ENCODE measurements at regions not wholly inside any gene's neighbourhood (a gene's known extent, or its start where the extent isn't known, plus 50 kb on each side); places are given as distances from the start of the nearest gene placed in this dataset.

GRCh38 chr4:52371841-52372240 lies 287.3 kb downstream of the USP46 start (continued):
- TF ChIP-seq, protein P1, sequence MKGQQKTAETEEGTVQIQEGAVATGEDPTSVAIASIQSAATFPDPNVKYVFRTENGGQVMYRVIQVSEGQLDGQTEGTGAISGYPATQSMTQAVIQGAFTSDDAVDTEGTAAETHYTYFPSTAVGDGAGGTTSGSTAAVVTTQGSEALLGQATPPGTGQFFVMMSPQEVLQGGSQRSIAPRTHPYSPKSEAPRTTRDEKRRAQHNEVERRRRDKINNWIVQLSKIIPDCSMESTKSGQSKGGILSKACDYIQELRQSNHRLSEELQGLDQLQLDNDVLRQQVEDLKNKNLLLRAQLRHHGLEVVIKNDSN (CRISPR knock-in tag; IDR thresholded peaks at IDR 0.05), result no peak
- TF ChIP-seq NR3C1 (CRISPR knock-in tag; conservative IDR thresholded peaks at IDR 0.05; ENCODE audit: low read depth), result no peak
- no peak for TF ChIP-seq HMGXB4 (CRISPR knock-in tag; IDR thresholded peaks at IDR 0.05)
- TF ChIP-seq GABPB1 (CRISPR knock-in tag; IDR thresholded peaks at IDR 0.05), result no peak

GRCh38 chr4:52372269-52372668 lies 286.8 kb downstream of the USP46 start:
- no peaks in the 10 kb centered on the region for H3K27me3 Mint-ChIP-seq (ENCODE audit: low read depth)
- H3K9me3 Mint-ChIP-seq, result no peaks in the 10 kb centered on the region
- POLR2A ChIA-PET, result no interaction called here
- TF ChIP-seq, protein P2, sequence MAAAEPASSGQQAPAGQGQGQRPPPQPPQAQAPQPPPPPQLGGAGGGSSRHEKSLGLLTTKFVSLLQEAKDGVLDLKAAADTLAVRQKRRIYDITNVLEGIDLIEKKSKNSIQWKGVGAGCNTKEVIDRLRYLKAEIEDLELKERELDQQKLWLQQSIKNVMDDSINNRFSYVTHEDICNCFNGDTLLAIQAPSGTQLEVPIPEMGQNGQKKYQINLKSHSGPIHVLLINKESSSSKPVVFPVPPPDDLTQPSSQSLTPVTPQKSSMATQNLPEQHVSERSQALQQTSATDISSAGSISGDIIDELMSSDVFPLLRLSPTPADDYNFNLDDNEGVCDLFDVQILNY (CRISPR knock-in tag; IDR thresholded peaks at IDR 0.05), result no peak
- TF ChIP-seq CREM (CRISPR knock-in tag; IDR thresholded peaks at IDR 0.05), result no peak
- no peak for TF ChIP-seq TEAD4 (CRISPR knock-in tag; IDR thresholded peaks at IDR 0.05)
- no peak for TF ChIP-seq USF2 (CRISPR knock-in tag; IDR thresholded peaks at IDR 0.05)
- no peak for TF ChIP-seq JAZF1 (CRISPR knock-in tag; IDR thresholded peaks at IDR 0.05)
- TF ChIP-seq SMAD3 (CRISPR knock-in tag; IDR thresholded peaks at IDR 0.05; ENCODE audit: borderline replicate concordance), result no peak
- no peak for TF ChIP-seq RELA (CRISPR knock-in tag; IDR thresholded peaks at IDR 0.05; ENCODE audit: borderline replicate concordance)
- TF ChIP-seq, protein P3, sequence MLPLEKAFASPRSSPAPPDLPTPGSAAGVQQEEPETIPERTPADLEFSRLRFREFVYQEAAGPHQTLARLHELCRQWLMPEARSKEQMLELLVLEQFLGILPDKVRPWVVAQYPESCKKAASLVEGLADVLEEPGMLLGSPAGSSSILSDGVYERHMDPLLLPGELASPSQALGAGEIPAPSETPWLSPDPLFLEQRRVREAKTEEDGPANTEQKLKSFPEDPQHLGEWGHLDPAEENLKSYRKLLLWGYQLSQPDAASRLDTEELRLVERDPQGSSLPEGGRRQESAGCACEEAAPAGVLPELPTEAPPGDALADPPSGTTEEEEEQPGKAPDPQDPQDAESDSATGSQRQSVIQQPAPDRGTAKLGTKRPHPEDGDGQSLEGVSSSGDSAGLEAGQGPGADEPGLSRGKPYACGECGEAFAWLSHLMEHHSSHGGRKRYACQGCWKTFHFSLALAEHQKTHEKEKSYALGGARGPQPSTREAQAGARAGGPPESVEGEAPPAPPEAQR (CRISPR knock-in tag; IDR thresholded peaks at IDR 0.05), result no peak
- no peak for TF ChIP-seq FOXK1 (CRISPR knock-in tag; IDR thresholded peaks at IDR 0.05)
- TF ChIP-seq, protein P4, sequence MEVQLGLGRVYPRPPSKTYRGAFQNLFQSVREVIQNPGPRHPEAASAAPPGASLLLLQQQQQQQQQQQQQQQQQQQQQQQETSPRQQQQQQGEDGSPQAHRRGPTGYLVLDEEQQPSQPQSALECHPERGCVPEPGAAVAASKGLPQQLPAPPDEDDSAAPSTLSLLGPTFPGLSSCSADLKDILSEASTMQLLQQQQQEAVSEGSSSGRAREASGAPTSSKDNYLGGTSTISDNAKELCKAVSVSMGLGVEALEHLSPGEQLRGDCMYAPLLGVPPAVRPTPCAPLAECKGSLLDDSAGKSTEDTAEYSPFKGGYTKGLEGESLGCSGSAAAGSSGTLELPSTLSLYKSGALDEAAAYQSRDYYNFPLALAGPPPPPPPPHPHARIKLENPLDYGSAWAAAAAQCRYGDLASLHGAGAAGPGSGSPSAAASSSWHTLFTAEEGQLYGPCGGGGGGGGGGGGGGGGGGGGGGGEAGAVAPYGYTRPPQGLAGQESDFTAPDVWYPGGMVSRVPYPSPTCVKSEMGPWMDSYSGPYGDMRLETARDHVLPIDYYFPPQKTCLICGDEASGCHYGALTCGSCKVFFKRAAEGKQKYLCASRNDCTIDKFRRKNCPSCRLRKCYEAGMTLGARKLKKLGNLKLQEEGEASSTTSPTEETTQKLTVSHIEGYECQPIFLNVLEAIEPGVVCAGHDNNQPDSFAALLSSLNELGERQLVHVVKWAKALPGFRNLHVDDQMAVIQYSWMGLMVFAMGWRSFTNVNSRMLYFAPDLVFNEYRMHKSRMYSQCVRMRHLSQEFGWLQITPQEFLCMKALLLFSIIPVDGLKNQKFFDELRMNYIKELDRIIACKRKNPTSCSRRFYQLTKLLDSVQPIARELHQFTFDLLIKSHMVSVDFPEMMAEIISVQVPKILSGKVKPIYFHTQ (CRISPR knock-in tag; IDR thresholded peaks at IDR 0.05), result no peak
- no peak for TF ChIP-seq GRHL2 (CRISPR knock-in tag; IDR thresholded peaks at IDR 0.05; ENCODE audit: insufficient replicate concordance, severe bottlenecking)
- TF ChIP-seq, protein P5, sequence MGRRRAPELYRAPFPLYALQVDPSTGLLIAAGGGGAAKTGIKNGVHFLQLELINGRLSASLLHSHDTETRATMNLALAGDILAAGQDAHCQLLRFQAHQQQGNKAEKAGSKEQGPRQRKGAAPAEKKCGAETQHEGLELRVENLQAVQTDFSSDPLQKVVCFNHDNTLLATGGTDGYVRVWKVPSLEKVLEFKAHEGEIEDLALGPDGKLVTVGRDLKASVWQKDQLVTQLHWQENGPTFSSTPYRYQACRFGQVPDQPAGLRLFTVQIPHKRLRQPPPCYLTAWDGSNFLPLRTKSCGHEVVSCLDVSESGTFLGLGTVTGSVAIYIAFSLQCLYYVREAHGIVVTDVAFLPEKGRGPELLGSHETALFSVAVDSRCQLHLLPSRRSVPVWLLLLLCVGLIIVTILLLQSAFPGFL (CRISPR knock-in tag; IDR thresholded peaks at IDR 0.05; ENCODE audit: borderline replicate concordance), result no peak
- TF ChIP-seq IRF2 (CRISPR knock-in tag; IDR thresholded peaks at IDR 0.05; ENCODE audit: borderline replicate concordance, low read depth), result no peak
- TF ChIP-seq IRF1 (CRISPR knock-in tag; IDR thresholded peaks at IDR 0.05), result no peak
- TF ChIP-seq ZNF512 (CRISPR knock-in tag; IDR thresholded peaks at IDR 0.05; ENCODE audit: borderline replicate concordance), result no peak
- TF ChIP-seq FOXJ3 (CRISPR knock-in tag; IDR thresholded peaks at IDR 0.05; ENCODE audit: borderline replicate concordance), result no peak
- no peak overlapping the region for H3K4me3 Mint-ChIP-seq
- no peak for ATAC-seq
- CTCF ChIA-PET, result no interaction called here
- H3K27ac Mint-ChIP-seq, result no peak overlapping the region
- no peak for DNase-seq (ENCODE audit: low spot score)
- no peaks in the 10 kb centered on the region for H3K36me3 Mint-ChIP-seq
- peaks cover 35% of the 10 kb centered on the region for H3K4me1 Mint-ChIP-seq
